Endothelial cell of umbilical vein (primary cell): ENCODE measurements at regions not wholly inside any gene's neighbourhood (a gene's known extent, or its start where the extent isn't known, plus 50 kb on each side); places are given as distances from the start of the nearest gene placed in this dataset.

ENCODE experiments used
- BruUV-seq: library from RNA; stranded (reverse); fragments of 400-500 nt; replicated peaks from 2 replicates; lab custom pipeline; 2021; lab: Mats Ljungman, UMichigan
- CTCF ChIA-PET: fragments of 300-600, 350-600 bp; sonication (Branson Sonifier 250); formaldehyde crosslinking; loops from one replicate; lab custom pipeline; 2021; ENCODE audit warnings: antibody characterized with exemption, inconsistent platforms; lab: Charles Lee
- POLR2A ChIA-PET: fragments of 300-600, 350-600 bp; sonication (Branson Sonifier 250); formaldehyde crosslinking; loops from one replicate; lab custom pipeline; 2021; ENCODE audit warnings: antibody characterized with exemption, inconsistent platforms; lab: Charles Lee
- DNase-seq: peaks from one replicate; pipeline ENCODE4 v3.0.0-alpha.2; 2011; ENCODE audit warnings: low read depth, low spot score
- FAIRE-seq: peaks from 2 replicates; lab custom pipeline; 2011; peaks lifted over from hg19 to GRCh38; lab: Jason Lieb, UNC
- H2AFZ ChIP-seq: 2 replicates; pipeline ENCODE4 v1.6.0; 2012; ENCODE audit warnings: low read depth, low read length, control low read depth, inconsistent platforms
- H3K27ac ChIP-seq: 2 replicates; pipeline ENCODE4 v1.5.1; 2011; ENCODE audit warnings: low read depth, mild to moderate bottlenecking, control low read depth, low read length, moderate library complexity; ENCODE audit not compliant: insufficient read depth
- H3K27me3 ChIP-seq, 2 experiments: 2 replicates each; pipeline versions ENCODE4 v1.6.0 to v1.6.1; 2011; ENCODE audit warnings: low read length in 2 of 2, mixed read lengths in 1 of 2; ENCODE audit not compliant: control insufficient read depth in 2 of 2, insufficient read depth in 2 of 2
- H3K36me3 ChIP-seq, 2 experiments: 2 replicates in 1 of 2; 3 replicates in 1 of 2; pipeline ENCODE4 v1.5.1; 2011; ENCODE audit warnings: low read length in 2 of 2, mild to moderate bottlenecking in 1 of 2, moderate library complexity in 1 of 2; ENCODE audit not compliant: control insufficient read depth in 2 of 2, insufficient read depth in 2 of 2; ENCODE audit errors: extremely low read depth in 1 of 2
- H3K4me1 ChIP-seq: 3 replicates; pipeline ENCODE4 v1.5.1; 2011; ENCODE audit warnings: mild to moderate bottlenecking, low read length; ENCODE audit not compliant: control insufficient read depth, insufficient read depth; ENCODE audit errors: extremely low read depth
- H3K4me2 ChIP-seq: 2 replicates; pipeline ENCODE4 v1.6.1; 2011; ENCODE audit warnings: low read length, control low read depth, mixed read lengths; ENCODE audit not compliant: insufficient read depth
- H3K4me3 ChIP-seq, 3 experiments: fragments of 200-600 bp in 1 of 3; sonication (generic), shearing (Covaris generic) in 1 of 3; replicated peaks in 1 of 3; 2 replicates each; pipeline ENCODE4 v1.5.1; 2011 to 2016; ENCODE audit warnings: control low read depth in 3 of 3, low read length in 3 of 3, mild to moderate bottlenecking in 2 of 3, inconsistent platforms in 1 of 3, low read depth in 1 of 3, moderate library complexity in 1 of 3; ENCODE audit not compliant: insufficient read depth in 1 of 3
- H3K79me2 ChIP-seq: 2 replicates; pipeline ENCODE4 v1.6.0; 2012; ENCODE audit warnings: low read length, inconsistent platforms; ENCODE audit not compliant: control insufficient read depth, insufficient read depth
- H3K9ac ChIP-seq: replicated peaks from 2 replicates; pipeline ENCODE3; 2011; ENCODE audit warnings: low read length, control low read depth; ENCODE audit not compliant: insufficient read depth; ENCODE audit errors: extremely low read depth
- H3K9me1 ChIP-seq: replicated peaks from 3 replicates; pipeline ENCODE4 v1.6.0; 2011; ENCODE audit warnings: mild to moderate bottlenecking, low read length; ENCODE audit not compliant: control insufficient read depth, insufficient read depth; ENCODE audit errors: extremely low read depth
- H3K9me3 ChIP-seq: replicated peaks from 2 replicates; pipeline ENCODE4 v1.5.1; 2012; ENCODE audit warnings: low read length, inconsistent platforms; ENCODE audit not compliant: control insufficient read depth, insufficient read depth
- H4K20me1 ChIP-seq: replicated peaks from 2 replicates; pipeline ENCODE3; 2011; ENCODE audit warnings: mild to moderate bottlenecking, low read length; ENCODE audit not compliant: control insufficient read depth, insufficient read depth; ENCODE audit errors: extremely low read depth
- EZH2 ChIP-seq: IDR thresholded peaks from 2 replicates; pipeline ENCODE4 v1.6.1; 2012; ENCODE audit warnings: borderline replicate concordance, low read depth, mild to moderate bottlenecking, moderate library complexity, low read length, inconsistent platforms; ENCODE audit not compliant: severe bottlenecking
- FOS ChIP-seq: IDR thresholded peaks from 2 replicates; pipeline ENCODE4 v1.6.1; 2011; ENCODE audit warnings: mild to moderate bottlenecking, low read length, moderate library complexity, borderline replicate concordance; ENCODE audit not compliant: insufficient read depth
- GATA2 ChIP-seq: IDR thresholded peaks from 2 replicates; pipeline ENCODE4 v1.7.0; 2011; ENCODE audit warnings: low read depth, mild to moderate bottlenecking, moderate library complexity, mixed read lengths, low read length; ENCODE audit not compliant: insufficient read length, insufficient read depth
- JUN ChIP-seq: IDR thresholded peaks from 2 replicates; pipeline ENCODE4 v1.6.1; 2011; ENCODE audit warnings: borderline replicate concordance, low read depth; ENCODE audit not compliant: insufficient read length, insufficient read depth
- MYC ChIP-seq: IDR thresholded peaks from one replicate; pipeline ENCODE4 v1.6.1; 2011; ENCODE audit warnings: mild to moderate bottlenecking, low read depth, low read length
- POLR2A ChIP-seq: IDR thresholded peaks from 2 replicates; pipeline ENCODE4 v1.6.1; 2012; ENCODE audit warnings: low read depth, mild to moderate bottlenecking, control low read depth, low read length
- POLR2AphosphoS5 ChIP-seq: IDR thresholded peaks from 2 replicates; pipeline ENCODE4 v1.6.1; 2012; ENCODE audit warnings: low read depth, mild to moderate bottlenecking, control low read depth, low read length, moderate library complexity; ENCODE audit not compliant: insufficient read depth
- dilution Hi-C: fragments of 300-500 bp; cut with MboI; formaldehyde crosslinking; loops from one replicate; pipeline ENCODE4 v1.15.0; 2019; ENCODE audit warnings: low sequenced_read_pairs; ENCODE audit not compliant: extremely low pct_ligation_motif_present
- intact Hi-C: fragments of 100-400 bp; cut with micrococcal nuclease; formaldehyde crosslinking; loops from one replicate; pipeline ENCODE4 v1.10.0; 2022
- TF ChIP-seq, protein P1 (sequence below), 2 donors: IDR thresholded peaks; 1 replicate in 1 of 2; 2 replicates in 1 of 2; pipeline ENCODE4 v1.5.1; 2011; ENCODE audit warnings: low read length in 2 of 2, mild to moderate bottlenecking in 2 of 2, moderate library complexity in 2 of 2, control low read depth in 1 of 2, inconsistent platforms in 1 of 2, low read depth in 1 of 2; ENCODE audit not compliant: insufficient read depth in 1 of 2; ENCODE audit errors: extremely low read depth in 1 of 2
- TF ChIP-seq, protein P2 (sequence below): IDR thresholded peaks from 2 replicates; pipeline ENCODE4 v1.6.1; 2011; ENCODE audit not compliant: insufficient read depth, insufficient read length

DNA sequence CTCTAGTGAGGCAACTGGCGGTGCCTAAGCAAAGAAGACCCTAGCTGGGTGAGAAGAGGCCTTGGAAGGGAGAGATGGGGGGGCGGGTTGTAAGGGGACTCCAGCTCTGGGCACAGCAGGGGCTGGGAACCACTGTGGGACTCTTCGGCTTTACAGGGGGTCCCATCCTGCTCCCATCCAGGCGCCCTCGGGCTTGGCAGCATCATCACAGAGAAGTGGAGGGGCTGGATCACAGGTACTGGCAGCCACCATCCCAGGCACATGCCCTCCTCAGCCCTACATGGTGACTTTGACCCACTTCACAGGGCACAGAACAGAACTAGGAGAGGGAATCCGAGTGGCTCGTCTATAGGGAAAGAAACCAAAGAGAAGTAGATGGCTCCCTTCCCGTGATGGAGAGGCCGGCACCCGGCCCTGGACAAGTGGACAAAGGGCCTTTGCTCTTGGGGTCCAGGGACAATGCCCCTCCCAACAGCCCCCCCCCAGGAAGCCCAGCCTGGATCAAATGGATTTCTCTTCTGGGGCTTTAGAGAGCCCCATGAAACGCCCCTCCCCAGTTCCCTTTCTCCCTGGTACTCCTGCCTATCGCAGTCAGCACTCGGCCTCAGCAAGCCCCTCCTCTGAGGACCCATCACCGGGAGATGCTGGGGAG is 54.0 kb upstream of the ECE1 start:
- FAIRE-seq = no peak

More for the DNA sequence above, 54.0 kb upstream of the ECE1 start:
- peak overlapping the region; percentile 71 for H3K4me2 ChIP-seq
- peaks cover 2% of the 10 kb centered on the region for H4K20me1 ChIP-seq
- no peaks in the 10 kb centered on the region for H3K27me3 ChIP-seq
- H3K9ac ChIP-seq = peak overlapping the region; percentile 76
- no peaks in the 10 kb centered on the region for H3K9me1 ChIP-seq
- H3K4me1 ChIP-seq = peaks cover 45% of the 10 kb centered on the region
- peak overlapping the region; percentile 40 to 82 (median 66) for H3K4me3 ChIP-seq
- ChIA-PET CTCF (interaction anchor here (1.1 to 2.3 kb wide), 13 partner anchors 8 to 92 kb away, joined by 3 to 29 read pairs (median 7); no protein-coding TSS in a partner anchor), POLR2A (interaction anchor here (0.6 to 1.9 kb wide), 3 partner anchors 20 to 74 kb away, joined by 3 to 6 read pairs (median 4); no protein-coding TSS in a partner anchor)
- dilution Hi-C loops = no loop called here
- TF ChIP-seq EZH2 (no peak), POLR2AphosphoS5 (no peak), MYC (no peak), GATA2 (no peak), FOS (no peak), JUN (no peak), POLR2A (no peak)
- TF ChIP-seq, protein P1, sequence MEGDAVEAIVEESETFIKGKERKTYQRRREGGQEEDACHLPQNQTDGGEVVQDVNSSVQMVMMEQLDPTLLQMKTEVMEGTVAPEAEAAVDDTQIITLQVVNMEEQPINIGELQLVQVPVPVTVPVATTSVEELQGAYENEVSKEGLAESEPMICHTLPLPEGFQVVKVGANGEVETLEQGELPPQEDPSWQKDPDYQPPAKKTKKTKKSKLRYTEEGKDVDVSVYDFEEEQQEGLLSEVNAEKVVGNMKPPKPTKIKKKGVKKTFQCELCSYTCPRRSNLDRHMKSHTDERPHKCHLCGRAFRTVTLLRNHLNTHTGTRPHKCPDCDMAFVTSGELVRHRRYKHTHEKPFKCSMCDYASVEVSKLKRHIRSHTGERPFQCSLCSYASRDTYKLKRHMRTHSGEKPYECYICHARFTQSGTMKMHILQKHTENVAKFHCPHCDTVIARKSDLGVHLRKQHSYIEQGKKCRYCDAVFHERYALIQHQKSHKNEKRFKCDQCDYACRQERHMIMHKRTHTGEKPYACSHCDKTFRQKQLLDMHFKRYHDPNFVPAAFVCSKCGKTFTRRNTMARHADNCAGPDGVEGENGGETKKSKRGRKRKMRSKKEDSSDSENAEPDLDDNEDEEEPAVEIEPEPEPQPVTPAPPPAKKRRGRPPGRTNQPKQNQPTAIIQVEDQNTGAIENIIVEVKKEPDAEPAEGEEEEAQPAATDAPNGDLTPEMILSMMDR (IDR thresholded peaks at IDR 0.05; ENCODE audit: extremely low read depth in 1 of 2, insufficient read depth in 1 of 2, low read depth in 1 of 2, low read length in 2 of 2) = no peak
- TF ChIP-seq, protein P2, sequence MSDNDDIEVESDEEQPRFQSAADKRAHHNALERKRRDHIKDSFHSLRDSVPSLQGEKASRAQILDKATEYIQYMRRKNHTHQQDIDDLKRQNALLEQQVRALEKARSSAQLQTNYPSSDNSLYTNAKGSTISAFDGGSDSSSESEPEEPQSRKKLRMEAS = no peak
- no TSS peak for BruUV-seq
- H3K27ac ChIP-seq = peak overlapping the region; percentile 14
- H3K36me3 ChIP-seq = no peaks in the 10 kb centered on the region
- intact Hi-C loops = no loop called here
- H2AFZ ChIP-seq = no peak overlapping the region
- DNase-seq = no peak
- peaks cover 59% of the 10 kb centered on the region for H3K79me2 ChIP-seq
- no peaks in the 10 kb centered on the region for H3K9me3 ChIP-seq
